ENCODE measurements at regions not wholly inside any gene's neighbourhood (a gene's known extent, or its start where the extent isn't known, plus 50 kb on each side); places are given as distances from the start of the nearest gene placed in this dataset.

- H3K14ac ChIP-seq (ENCODE audit: insufficient read length): no peak overlapping the region
- no peaks in the 10 kb centered on the region for H3K23me2 ChIP-seq (ENCODE audit: low read depth, low read length)
- H3K9ac ChIP-seq (replicated peaks in 1 of 4; ENCODE audit: extremely low read depth in 1 of 4, low read depth in 3 of 4, low read length in 3 of 4): no peak overlapping the region
- H4K91ac ChIP-seq (replicated peaks; ENCODE audit: insufficient read length, low read length): no peak overlapping the region
- no peak overlapping the region for H3K27ac ChIP-seq (ENCODE audit: low read depth, low read length)
- TF ChIP-seq KDM4A (IDR thresholded peaks at IDR 0.05; ENCODE audit: low read depth, low read length, severe bottlenecking): no peak
- TF ChIP-seq POLR2AphosphoS5 (IDR thresholded peaks at IDR 0.05; ENCODE audit: low read depth, low read length): no peak
- no peak for TF ChIP-seq SIN3A (conservative IDR thresholded peaks at IDR 0.05 in 1 of 2, IDR thresholded peaks at IDR 0.05 in 1 of 2; ENCODE audit: low read depth in 1 of 2, low read length in 2 of 2)
- TF ChIP-seq HDAC6 (IDR thresholded peaks at IDR 0.05; ENCODE audit: low read depth, low read length): no peak
- no peak for TF ChIP-seq PHF8 (conservative IDR thresholded peaks at IDR 0.05; ENCODE audit: low read depth, low read length)
- TF ChIP-seq MAFK (IDR thresholded peaks at IDR 0.05; ENCODE audit: low read depth, low read length): no peak
- TF ChIP-seq GTF2F1 (IDR thresholded peaks at IDR 0.05; ENCODE audit: borderline replicate concordance, low read depth, low read length): no peak
- TF ChIP-seq POU5F1 (IDR thresholded peaks at IDR 0.05; ENCODE audit: low read depth, low read length): no peak
- no peak for TF ChIP-seq JUND (IDR thresholded peaks at IDR 0.05; ENCODE audit: low read length)
- TF ChIP-seq USF2 (IDR thresholded peaks at IDR 0.05; ENCODE audit: low read length): no peak
- no peak overlapping the region for H2BK5ac ChIP-seq (ENCODE audit: low read depth, low read length)
- no peak overlapping the region for H4K5ac ChIP-seq (ENCODE audit: insufficient read length, low read depth, low read length)
- H2BK20ac ChIP-seq (ENCODE audit: low read length): no peak overlapping the region
- H4K20me1 ChIP-seq (replicated peaks in 1 of 2; ENCODE audit: control insufficient read depth in 1 of 2, insufficient read depth in 2 of 2, low read length in 2 of 2): no peaks in the 10 kb centered on the region
- no peak overlapping the region for H3K4me3 ChIP-seq (ENCODE audit: extremely low read depth in 1 of 4, insufficient read depth in 2 of 4, low read depth in 3 of 4, low read length in 4 of 4)
- POLR2A ChIA-PET (ENCODE audit: partially characterized antibody): no interaction called here
- 100% methylated on average over 1 of the region's 1 CpG; no CpG with 5 or more reads in 1 of the 2 experiments for WGBS, 2 experiments (ENCODE audit: extremely low coverage in 1 of 2, insufficient coverage in 1 of 2, insufficient read length in 1 of 2, insufficient replicate concordance in 2 of 2, low coverage in 1 of 2, low lambda C conversion rate in 2 of 2, missing lambda C conversion rate in 1 of 2)
- no peaks in the 10 kb centered on the region for H3K36me3 ChIP-seq (ENCODE audit: control insufficient read depth in 2 of 4, insufficient read depth in 4 of 4, low read length in 3 of 4)
- H2AK5ac ChIP-seq (ENCODE audit: low read depth, low read length): no peak overlapping the region
- no peak overlapping the region for H2BK120ac ChIP-seq (replicated peaks; ENCODE audit: low read depth, low read length)
- no peaks in the 10 kb centered on the region for H3K79me1 ChIP-seq (ENCODE audit: low read depth, low read length)
- no peak overlapping the region for H2AFZ ChIP-seq (ENCODE audit: low read length)
- no peak overlapping the region for H2BK12ac ChIP-seq (ENCODE audit: low read depth, low read length)
- no peaks in the 10 kb centered on the region for H3K79me2 ChIP-seq (ENCODE audit: control insufficient read depth in 1 of 2, insufficient read depth in 2 of 2, low read length in 2 of 2)
- H4K8ac ChIP-seq (ENCODE audit: extremely low read depth, insufficient read depth, low read length): no peak overlapping the region
- CTCF ChIA-PET (ENCODE audit: partially characterized antibody): interaction anchor here (0.7 kb wide), 1 partner anchor 194 kb away, joined by 3 read pairs; no protein-coding TSS in a partner anchor
- no peak for FAIRE-seq
- no peak for DNase-seq (ENCODE audit: low read depth in 1 of 2, low spot score in 2 of 2)
- no peak overlapping the region for H3K18ac ChIP-seq (ENCODE audit: extremely low read depth, low read length)
- no peak overlapping the region for H3K4me2 ChIP-seq (ENCODE audit: insufficient read depth in 1 of 2, low read depth in 2 of 2, low read length in 2 of 2)
- H3K4ac ChIP-seq (replicated peaks; ENCODE audit: insufficient read length, low read depth, low read length): no peak overlapping the region
- no peaks in the 10 kb centered on the region for H3K9me3 ChIP-seq (ENCODE audit: insufficient read depth in 2 of 2, low read depth in 1 of 2, low read length in 1 of 2)
- no peak overlapping the region for H3K56ac ChIP-seq (replicated peaks; ENCODE audit: insufficient read length, low read depth, low read length)
- H2BK15ac ChIP-seq (ENCODE audit: low read length): no peak overlapping the region
- H3K23ac ChIP-seq (ENCODE audit: insufficient read length): no peak overlapping the region
- no peaks in the 10 kb centered on the region for H3K4me1 ChIP-seq (replicated peaks in 1 of 4; ENCODE audit: control insufficient read depth in 3 of 4, insufficient read depth in 4 of 4, low read length in 3 of 4)
- no peaks in the 10 kb centered on the region for H3K27me3 ChIP-seq (replicated peaks in 1 of 4; ENCODE audit: control insufficient read depth in 3 of 4, extremely low read depth in 1 of 4, insufficient read depth in 3 of 4, low read length in 3 of 4)
Measured at GRCh38 chr13:97537110-97537509, 103.1 kb downstream of the RAP2A start.
